ENCODE measurements at regions not wholly inside any gene's neighbourhood (a gene's known extent, or its start where the extent isn't known, plus 50 kb on each side); places are given as distances from the start of the nearest gene placed in this dataset.
A peak's percentile ranks its signal among the peaks of the same experiment; 100 is the strongest.

- Histone ChIP-seq H3K36me3 (no peaks in the 10 kb centered on the region), H3K9me3 (no peaks in the 10 kb centered on the region), H3K27ac (no peak overlapping the region), H3K27me3 (no peaks in the 10 kb centered on the region), H3K4me1 (no peaks in the 10 kb centered on the region), H3K4me3 (no peak overlapping the region)
- intact Hi-C loops (cut with DNase I): no loop called here
- ATAC-seq (no peak), DNase-seq (peak in 1 of 3 donors; percentile 37)
- WGBS (ENCODE audit: insufficient coverage, low coverage, low lambda C conversion rate, missing lambda C conversion rate): 67% methylated on average over 1 of the region's 15 CpGs
- no peak for TF ChIP-seq CTCF (IDR thresholded peaks at IDR 0.05)
- TF ChIP-seq POLR2A (IDR thresholded peaks at IDR 0.05): no peak
Measured at GRCh38 chr2:199660167-199660566, 190.8 kb downstream of the FTCDNL1 start.

DNA sequence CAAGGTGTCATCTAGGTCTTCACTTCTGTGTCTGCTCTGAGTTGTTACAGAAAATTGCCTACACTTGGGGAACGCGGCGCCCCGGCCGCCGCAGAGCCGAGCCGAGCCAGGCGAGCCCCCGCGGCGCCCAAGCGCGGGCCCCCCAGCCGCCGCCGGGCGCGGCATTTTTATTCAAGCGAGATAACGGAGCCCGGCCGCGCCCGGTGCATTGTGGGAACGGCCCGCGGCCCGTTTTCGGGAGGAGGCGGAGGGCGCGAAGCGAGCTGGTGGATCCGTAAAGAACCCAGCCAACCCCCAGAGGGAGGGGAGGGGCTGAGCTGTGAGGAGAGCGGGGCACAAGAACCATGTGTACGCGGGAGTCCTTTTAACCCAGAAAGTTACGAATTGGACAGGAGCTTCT lies 191.8 kb downstream of the FTCDNL1 start:
- ATAC-seq (peak; percentile 86 to 98 (median 90)), DNase-seq (peak; percentile 63 to 69 (median 65))
- H3K4me1 ChIP-seq: no peaks in the 10 kb centered on the region
- no peak for TF ChIP-seq CTCF (IDR thresholded peaks at IDR 0.05)
- no peak for TF ChIP-seq POLR2A (IDR thresholded peaks at IDR 0.05)
- intact Hi-C loops (cut with DNase I): no loop called here
- no peaks in the 10 kb centered on the region for H3K9me3 ChIP-seq
- no peak overlapping the region for H3K27ac ChIP-seq
- no peaks in the 10 kb centered on the region for H3K36me3 ChIP-seq
- WGBS (ENCODE audit: insufficient coverage, low coverage, low lambda C conversion rate, missing lambda C conversion rate): 7% methylated on average over 7 of the region's 39 CpGs
- H3K4me3 ChIP-seq: peak overlapping the region in 2 of 3 donors; percentile 35 to 56
- H3K27me3 ChIP-seq: no peaks in the 10 kb centered on the region

DNA sequence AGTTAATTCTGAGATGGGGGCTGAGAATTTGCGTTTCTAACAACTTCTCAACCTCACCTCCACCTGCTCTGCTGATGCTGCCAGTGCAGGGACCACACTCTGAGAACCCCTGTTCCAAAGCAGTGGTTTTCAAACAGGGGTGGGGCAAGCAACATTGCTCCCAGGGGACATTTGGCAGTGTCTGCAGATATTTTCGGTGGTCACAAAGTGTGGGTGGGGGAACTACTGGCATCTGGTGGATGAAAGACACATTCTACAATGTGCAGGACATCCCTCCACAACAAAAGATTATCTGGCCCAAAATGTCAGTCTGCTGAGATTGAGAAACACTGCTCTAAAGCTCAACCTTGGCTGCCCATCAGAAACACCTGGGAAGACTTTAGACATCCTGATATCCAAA lies 188.7 kb upstream of the SATB2 start:
- TF ChIP-seq POLR2A (IDR thresholded peaks at IDR 0.05) (no peak), CTCF (IDR thresholded peaks at IDR 0.05) (no peak)
- intact Hi-C loops (cut with DNase I): no loop called here
- H3K36me3 ChIP-seq: no peaks in the 10 kb centered on the region
- H3K9me3 ChIP-seq: no peaks in the 10 kb centered on the region
- H3K4me3 ChIP-seq: no peak overlapping the region
- DNase-seq: no peak
- WGBS (ENCODE audit: insufficient coverage, low coverage, low lambda C conversion rate, missing lambda C conversion rate): 38% methylated on average over 2 of the region's 2 CpGs
- no peak overlapping the region for H3K27ac ChIP-seq
- no peak for ATAC-seq
- no peaks in the 10 kb centered on the region for H3K27me3 ChIP-seq
- no peaks in the 10 kb centered on the region for H3K4me1 ChIP-seq

DNA sequence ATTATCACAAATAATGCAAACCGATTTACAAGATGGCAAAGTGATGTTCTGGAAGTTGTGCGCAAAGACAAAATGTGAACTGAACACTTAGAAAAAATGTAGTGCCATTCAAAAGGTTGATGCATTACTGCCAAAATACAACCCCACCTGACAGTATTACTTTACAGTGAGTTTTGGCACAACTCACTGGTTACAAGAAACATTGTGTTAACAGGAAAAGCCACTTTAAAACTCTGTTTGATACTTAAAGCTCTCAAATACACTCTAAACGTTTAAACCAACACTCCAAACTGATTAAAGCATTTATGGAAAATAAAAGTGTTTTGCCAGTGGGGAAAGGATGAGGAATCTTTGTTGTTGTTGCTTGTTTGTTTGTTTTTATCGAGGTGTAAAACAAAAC lies 173.4 kb upstream of the SATB2 start:
- ATAC-seq (no peak), DNase-seq (no peak)
- intact Hi-C loops (cut with DNase I): no loop called here
- Histone ChIP-seq H3K9me3 (no peaks in the 10 kb centered on the region), H3K4me3 (no peak overlapping the region), H3K27me3 (no peaks in the 10 kb centered on the region), H3K36me3 (no peaks in the 10 kb centered on the region), H3K4me1 (no peaks in the 10 kb centered on the region), H3K27ac (no peak overlapping the region)
- WGBS (ENCODE audit: insufficient coverage, low coverage, low lambda C conversion rate, missing lambda C conversion rate): 51% methylated on average over 4 of the region's 4 CpGs
- TF ChIP-seq CTCF (IDR thresholded peaks at IDR 0.05): no peak
- no peak for TF ChIP-seq POLR2A (IDR thresholded peaks at IDR 0.05)

GRCh38 chr2:199629301-199629700 lies 171.6 kb upstream of the SATB2 start:
- no peak overlapping the region for H3K4me3 ChIP-seq
- no peaks in the 10 kb centered on the region for H3K9me3 ChIP-seq
- no peak for ATAC-seq
- intact Hi-C loops (cut with DNase I): no loop called here
- H3K4me1 ChIP-seq: no peaks in the 10 kb centered on the region
- no peak overlapping the region for H3K27ac ChIP-seq
- no peaks in the 10 kb centered on the region for H3K27me3 ChIP-seq
- TF ChIP-seq POLR2A (IDR thresholded peaks at IDR 0.05): no peak
- TF ChIP-seq CTCF (IDR thresholded peaks at IDR 0.05): no peak
- no peaks in the 10 kb centered on the region for H3K36me3 ChIP-seq
- DNase-seq: no peak

Data from right lobe of liver (tissue), 6 donors.